ENCODE measurements at regions not wholly inside any gene's neighbourhood (a gene's known extent, or its start where the extent isn't known, plus 50 kb on each side); places are given as distances from the start of the nearest gene placed in this dataset.

DNA sequence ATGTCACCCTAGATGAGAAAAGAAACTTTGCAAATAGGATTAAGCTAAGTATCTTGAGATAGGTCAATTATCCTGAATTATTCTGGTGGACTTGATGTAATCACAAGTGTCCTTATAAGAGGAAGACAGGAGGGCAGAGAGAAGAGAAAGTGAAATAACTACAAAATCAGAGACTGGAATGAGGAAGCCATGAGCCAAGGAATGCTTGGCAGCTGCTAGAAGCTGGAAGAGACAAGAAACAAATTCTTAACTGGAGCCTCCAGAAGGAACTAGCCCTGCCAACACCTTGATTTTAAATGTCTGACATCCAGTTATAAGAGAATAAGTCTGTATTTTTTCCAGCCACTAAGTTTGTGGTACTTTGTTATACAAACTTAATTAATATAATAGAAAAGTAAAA lies 480.0 kb downstream of the NR2F1-AS1 start:
- Histone ChIP-seq H3K79me2 (ENCODE audit: control insufficient read depth, insufficient read depth, low read length, poor library complexity) (no peaks in the 10 kb centered on the region), H2BK12ac (ENCODE audit: low read length) (no peak overlapping the region), H3K27me3 (ENCODE audit: insufficient read depth, low read length) (no peaks in the 10 kb centered on the region), H3K14ac (ENCODE audit: low read length) (no peak overlapping the region), H2BK5ac (ENCODE audit: low read depth, low read length, poor library complexity) (no peak overlapping the region), H4K8ac (ENCODE audit: low read depth, low read length) (no peak overlapping the region), H3K4me2 (ENCODE audit: low read length) (no peak overlapping the region), H3K4me1 (ENCODE audit: control insufficient read depth in 1 of 2, insufficient read depth in 2 of 2, low read length in 2 of 2) (peaks cover 0 to 2% of the 10 kb centered on the region in 2 experiments), H3K27ac (ENCODE audit: low read depth, low read length) (no peak overlapping the region), H2AK5ac (ENCODE audit: low read length) (no peak overlapping the region), H4K91ac (ENCODE audit: low read depth, low read length) (no peak overlapping the region), H3K79me1 (ENCODE audit: low read length) (no peaks in the 10 kb centered on the region), H2AFZ (ENCODE audit: insufficient read depth, low read length, poor library complexity) (no peak overlapping the region), H3K4me3 (ENCODE audit: low read depth, low read length) (no peak overlapping the region), H2BK120ac (ENCODE audit: insufficient read depth, low read length, poor library complexity) (no peak overlapping the region), H3K4ac (ENCODE audit: low read depth, low read length) (no peak overlapping the region), H3K36me3 (ENCODE audit: control insufficient read depth in 1 of 2, insufficient read depth in 2 of 2, low read length in 2 of 2) (no peaks in the 10 kb centered on the region), H3K9me3 (ENCODE audit: insufficient read depth, low read depth, low read length) (no peaks in the 10 kb centered on the region), H3K18ac (ENCODE audit: low read length) (no peak overlapping the region), H4K12ac (ENCODE audit: low read depth, low read length) (no peak overlapping the region), H3K23ac (ENCODE audit: low read length) (no peak overlapping the region), H3K9ac (ENCODE audit: low read length) (no peak overlapping the region)
- DNase-seq, result peak; percentile 30 to 65

DNA sequence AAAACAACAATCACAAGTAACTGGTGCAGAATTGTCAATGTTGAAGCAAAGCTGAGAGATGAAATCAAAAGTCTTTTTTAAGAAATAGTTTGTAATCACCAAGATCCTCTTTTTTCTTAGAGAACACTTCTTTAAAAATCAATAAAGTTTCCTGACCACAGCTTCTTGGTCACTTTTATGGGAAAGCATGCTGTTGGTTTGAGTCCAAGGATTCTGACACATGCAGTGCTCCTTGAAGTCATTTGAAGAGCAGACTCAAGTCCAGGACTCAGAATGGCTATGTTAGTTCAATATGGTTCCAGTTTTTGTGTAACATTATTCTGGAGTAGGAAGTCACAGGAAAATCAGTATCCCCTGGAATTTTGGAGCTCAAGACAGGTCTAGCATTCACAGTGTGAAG lies 480.6 kb downstream of the NR2F1-AS1 start:
- H3K27ac ChIP-seq (ENCODE audit: low read depth, low read length), result no peak overlapping the region
- H3K23ac ChIP-seq (ENCODE audit: low read length), result no peak overlapping the region

DNA sequence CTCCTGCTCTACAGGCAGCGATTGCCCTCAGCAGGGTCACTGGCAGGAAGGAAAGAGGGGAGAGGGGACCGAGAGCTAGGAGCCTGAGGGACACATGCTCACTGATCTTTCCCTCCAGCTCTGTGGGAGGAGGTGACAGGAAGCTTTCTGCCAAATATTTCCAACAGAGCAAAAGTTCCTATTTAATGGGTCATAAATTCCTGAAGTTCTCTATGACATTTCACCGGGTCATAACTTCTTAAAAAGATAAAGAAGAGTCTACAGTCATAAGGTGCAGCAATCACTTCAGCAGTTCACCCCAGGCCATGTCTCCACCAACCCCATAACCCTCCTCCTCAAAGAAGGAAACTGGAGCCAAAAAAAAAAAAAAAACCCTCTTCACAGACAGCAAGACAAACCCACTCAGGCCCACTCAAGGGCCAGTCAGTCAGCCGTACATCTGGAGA lies 481.1 kb downstream of the NR2F1-AS1 start:
- no peaks in the 10 kb centered on the region for H3K27me3 ChIP-seq (ENCODE audit: insufficient read depth, low read length)
- no peak overlapping the region for H3K4ac ChIP-seq (ENCODE audit: low read depth, low read length)
- H4K12ac ChIP-seq (ENCODE audit: low read depth, low read length), result no peak overlapping the region
- no peak overlapping the region for H2BK120ac ChIP-seq (ENCODE audit: insufficient read depth, low read length, poor library complexity)
- WGBS (ENCODE audit: extremely low coverage, insufficient coverage, insufficient read length), result no CpG with 5 or more reads among the region's 4 CpGs
- H3K27ac ChIP-seq (ENCODE audit: low read depth, low read length), result no peak overlapping the region
- H2BK12ac ChIP-seq (ENCODE audit: low read length), result no peak overlapping the region
- H2AFZ ChIP-seq (ENCODE audit: insufficient read depth, low read length, poor library complexity), result no peak overlapping the region
- H3K4me3 ChIP-seq (ENCODE audit: low read depth, low read length), result no peak overlapping the region
- no peaks in the 10 kb centered on the region for H3K79me1 ChIP-seq (ENCODE audit: low read length)
- H3K4me2 ChIP-seq (ENCODE audit: low read length), result no peak overlapping the region
- no peaks in the 10 kb centered on the region for H3K9me3 ChIP-seq (ENCODE audit: insufficient read depth, low read depth, low read length)
- no peak overlapping the region for H2BK5ac ChIP-seq (ENCODE audit: low read depth, low read length, poor library complexity)
- DNase-seq, result peak; percentile 13 to 70
- H3K23ac ChIP-seq (ENCODE audit: low read length), result no peak overlapping the region
- H3K18ac ChIP-seq (ENCODE audit: low read length), result no peak overlapping the region
- no peak overlapping the region for H3K14ac ChIP-seq (ENCODE audit: low read length)
- H3K4me1 ChIP-seq (ENCODE audit: control insufficient read depth in 1 of 2, insufficient read depth in 2 of 2, low read length in 2 of 2), result peaks cover 0 to 2% of the 10 kb centered on the region in 2 experiments
- H3K36me3 ChIP-seq (ENCODE audit: control insufficient read depth in 1 of 2, insufficient read depth in 2 of 2, low read length in 2 of 2), result no peaks in the 10 kb centered on the region
- no peak overlapping the region for H2AK5ac ChIP-seq (ENCODE audit: low read length)
- H3K79me2 ChIP-seq (ENCODE audit: control insufficient read depth, insufficient read depth, low read length, poor library complexity), result no peaks in the 10 kb centered on the region
- H4K91ac ChIP-seq (ENCODE audit: low read depth, low read length), result no peak overlapping the region
- H4K8ac ChIP-seq (ENCODE audit: low read depth, low read length), result no peak overlapping the region
- H3K9ac ChIP-seq (ENCODE audit: low read length), result no peak overlapping the region

More for the DNA sequence above, 480.6 kb downstream of the NR2F1-AS1 start:
- H3K9ac ChIP-seq (ENCODE audit: low read length), result no peak overlapping the region
- no peaks in the 10 kb centered on the region for H3K9me3 ChIP-seq (ENCODE audit: insufficient read depth, low read depth, low read length)
- no peak overlapping the region for H4K8ac ChIP-seq (ENCODE audit: low read depth, low read length)
- H2AK5ac ChIP-seq (ENCODE audit: low read length), result no peak overlapping the region
- DNase-seq, result no peak
- no peaks in the 10 kb centered on the region for H3K36me3 ChIP-seq (ENCODE audit: control insufficient read depth in 1 of 2, insufficient read depth in 2 of 2, low read length in 2 of 2)
- H4K12ac ChIP-seq (ENCODE audit: low read depth, low read length), result no peak overlapping the region
- no peak overlapping the region for H2BK120ac ChIP-seq (ENCODE audit: insufficient read depth, low read length, poor library complexity)
- H2BK5ac ChIP-seq (ENCODE audit: low read depth, low read length, poor library complexity), result no peak overlapping the region
- H3K79me2 ChIP-seq (ENCODE audit: control insufficient read depth, insufficient read depth, low read length, poor library complexity), result no peaks in the 10 kb centered on the region
- no peak overlapping the region for H3K18ac ChIP-seq (ENCODE audit: low read length)
- no peak overlapping the region for H3K4me2 ChIP-seq (ENCODE audit: low read length)
- no peak overlapping the region for H3K4ac ChIP-seq (ENCODE audit: low read depth, low read length)
- H4K91ac ChIP-seq (ENCODE audit: low read depth, low read length), result no peak overlapping the region
- H3K79me1 ChIP-seq (ENCODE audit: low read length), result no peaks in the 10 kb centered on the region
- no peak overlapping the region for H3K14ac ChIP-seq (ENCODE audit: low read length)
- H3K4me1 ChIP-seq (ENCODE audit: control insufficient read depth in 1 of 2, insufficient read depth in 2 of 2, low read length in 2 of 2), result peaks cover 0 to 2% of the 10 kb centered on the region in 2 experiments
- H3K4me3 ChIP-seq (ENCODE audit: low read depth, low read length), result no peak overlapping the region
- H2BK12ac ChIP-seq (ENCODE audit: low read length), result no peak overlapping the region
- no peak overlapping the region for H2AFZ ChIP-seq (ENCODE audit: insufficient read depth, low read length, poor library complexity)
- H3K27me3 ChIP-seq (ENCODE audit: insufficient read depth, low read length), result no peaks in the 10 kb centered on the region

DNA sequence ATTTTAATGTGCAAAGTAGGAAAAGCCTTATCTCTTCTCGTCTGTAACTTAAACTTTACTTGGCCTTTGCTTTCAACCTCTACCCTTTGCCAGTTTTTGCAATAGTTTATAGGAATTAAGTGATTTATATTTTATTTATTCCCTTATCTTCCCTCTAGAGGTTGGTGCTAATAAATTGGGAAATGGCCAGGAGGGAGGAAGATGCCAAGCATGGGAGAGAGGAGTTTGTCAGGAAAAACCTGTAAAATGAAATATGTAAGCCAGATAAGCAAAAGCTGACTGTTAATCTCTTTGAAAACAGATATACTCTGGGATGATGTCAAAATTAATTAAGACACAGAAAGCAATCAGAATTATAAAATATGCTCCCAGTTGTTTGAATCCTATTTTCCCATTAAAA lies 484.5 kb downstream of the NR2F1-AS1 start:
- Histone ChIP-seq H3K18ac (ENCODE audit: low read length) (no peak overlapping the region), H3K36me3 (ENCODE audit: control insufficient read depth in 1 of 2, insufficient read depth in 2 of 2, low read length in 2 of 2) (no peaks in the 10 kb centered on the region), H3K4me3 (ENCODE audit: low read depth, low read length) (no peak overlapping the region), H2BK120ac (ENCODE audit: insufficient read depth, low read length, poor library complexity) (no peak overlapping the region), H2AFZ (ENCODE audit: insufficient read depth, low read length, poor library complexity) (no peak overlapping the region), H2AK5ac (ENCODE audit: low read length) (no peak overlapping the region), H3K79me1 (ENCODE audit: low read length) (no peaks in the 10 kb centered on the region), H3K14ac (ENCODE audit: low read length) (no peak overlapping the region), H3K23ac (ENCODE audit: low read length) (no peak overlapping the region), H4K8ac (ENCODE audit: low read depth, low read length) (no peak overlapping the region), H3K79me2 (ENCODE audit: control insufficient read depth, insufficient read depth, low read length, poor library complexity) (no peaks in the 10 kb centered on the region), H2BK5ac (ENCODE audit: low read depth, low read length, poor library complexity) (no peak overlapping the region), H3K27me3 (ENCODE audit: insufficient read depth, low read length) (no peaks in the 10 kb centered on the region), H3K4ac (ENCODE audit: low read depth, low read length) (no peak overlapping the region), H2BK12ac (ENCODE audit: low read length) (no peak overlapping the region), H4K12ac (ENCODE audit: low read depth, low read length) (no peak overlapping the region), H3K27ac (ENCODE audit: low read depth, low read length) (no peak overlapping the region), H3K4me2 (ENCODE audit: low read length) (no peak overlapping the region), H3K4me1 (ENCODE audit: control insufficient read depth in 1 of 2, insufficient read depth in 2 of 2, low read length in 2 of 2) (peaks cover 0 to 2% of the 10 kb centered on the region in 2 experiments), H4K91ac (ENCODE audit: low read depth, low read length) (no peak overlapping the region), H3K9ac (ENCODE audit: low read length) (no peak overlapping the region), H3K9me3 (ENCODE audit: insufficient read depth, low read depth, low read length) (no peaks in the 10 kb centered on the region)
- no CpG with 5 or more reads among the region's 1 CpG for WGBS (ENCODE audit: extremely low coverage, insufficient coverage, insufficient read length)
- peak in 1 of 2 donors; percentile 22 for DNase-seq
